HEK293 (cell line): ENCODE measurements at regions not wholly inside any gene's neighbourhood (a gene's known extent, or its start where the extent isn't known, plus 50 kb on each side); places are given as distances from the start of the nearest gene placed in this dataset.

Experiments
- CTCF ChIA-PET: fragments of 350-600 bp; formaldehyde crosslinking; extraction: SDS; loops from one replicate; lab custom pipeline; 2021; ENCODE audit warnings: antibody characterized with exemption; lab: Yijun Ruan, JAX
- POLR2A ChIA-PET: fragments of 300-600 bp; formaldehyde crosslinking; extraction: SDS; loops from one replicate; lab custom pipeline; 2020; ENCODE audit warnings: antibody characterized with exemption, inconsistent platforms; lab: Yijun Ruan, JAX
- H3K27ac ChIP-seq: fragments of 200-500 bp; sonication (Bioruptor generic); 2 replicates; pipeline ENCODE4 v1.5.1; 2014; ENCODE audit warnings: low read depth, low read length, control low read depth, inconsistent platforms; ENCODE audit errors: extremely low read depth
- H3K36me3 ChIP-seq, 2 experiments: fragments of 200-500 bp in 1 of 2; sonication (Bioruptor generic) in 1 of 2; 1 replicate in 1 of 2; 2 replicates in 1 of 2; pipeline ENCODE4 v1.5.1; 2014 to 2017; ENCODE audit warnings: inconsistent platforms in 2 of 2, low read length in 2 of 2; ENCODE audit not compliant: control insufficient read depth in 2 of 2, insufficient read depth in 1 of 2
- H3K4me1 ChIP-seq: fragments of 200-500 bp; sonication (Bioruptor generic); 2 replicates; pipeline ENCODE4 v1.5.1; 2014; ENCODE audit warnings: mild to moderate bottlenecking, low read length, inconsistent platforms; ENCODE audit not compliant: control insufficient read depth, insufficient read depth
- H3K4me3 ChIP-seq: 2 replicates; pipeline ENCODE4 v1.5.1; 2011; ENCODE audit warnings: low read depth, mild to moderate bottlenecking, control low read depth, low read length, moderate library complexity
- H3K9me3 ChIP-seq: fragments of 200-500 bp; sonication (Bioruptor generic); 2 replicates; pipeline ENCODE4 v1.5.1; 2014; ENCODE audit warnings: low read depth, low read length, inconsistent platforms; ENCODE audit not compliant: control insufficient read depth, insufficient read depth
- HOXC10 ChIP-seq: sonication (generic); formaldehyde crosslinking; IDR thresholded peaks from 2 replicates; pipeline ENCODE4 v1.8.1; 2023; ENCODE audit warnings: mild to moderate bottlenecking, missing genetic modification reagents
- HOXD13 ChIP-seq: sonication (generic); formaldehyde crosslinking; IDR thresholded peaks from 2 replicates; pipeline ENCODE4 v1.8.0; 2022; ENCODE audit warnings: missing genetic modification reagents, borderline replicate concordance
- KLF9 ChIP-seq: fragments of 450-650 bp; formaldehyde crosslinking; IDR thresholded peaks from 2 replicates; pipeline ENCODE4 v1.5.1; 2016; ENCODE audit warnings: missing biosample characterization, missing genetic modification characterization, low read depth
- SCRT2 ChIP-seq: fragments of 450-650 bp; formaldehyde crosslinking; IDR thresholded peaks from 2 replicates; pipeline ENCODE4 v1.5.1; 2016; ENCODE audit warnings: missing biosample characterization, missing genetic modification characterization
- ZFP37 ChIP-seq: fragments of 450-650 bp; formaldehyde crosslinking; IDR thresholded peaks from 2 replicates; pipeline ENCODE4 v1.5.1; 2016; ENCODE audit warnings: missing biosample characterization, missing genetic modification characterization
- ZFP69B ChIP-seq: fragments of 450-650 bp; formaldehyde crosslinking; IDR thresholded peaks from 2 replicates; pipeline ENCODE4 v1.5.1; 2016; ENCODE audit warnings: missing biosample characterization, missing genetic modification characterization
- ZNF16 ChIP-seq: fragments of 450-650 bp; formaldehyde crosslinking; IDR thresholded peaks from 2 replicates; pipeline ENCODE4 v1.5.1; 2016; ENCODE audit warnings: low read depth, missing biosample characterization, missing genetic modification characterization
- ZNF24 ChIP-seq: fragments of 450-650 bp; formaldehyde crosslinking; IDR thresholded peaks from 2 replicates; pipeline ENCODE4 v1.5.1; 2016; ENCODE audit warnings: missing biosample characterization, missing genetic modification characterization
- ZNF248 ChIP-seq: fragments of 450-650 bp; formaldehyde crosslinking; IDR thresholded peaks from 2 replicates; pipeline ENCODE4 v1.5.1; 2017; ENCODE audit warnings: missing biosample characterization, missing genetic modification characterization
- ZNF26 ChIP-seq: fragments of 450-650 bp; formaldehyde crosslinking; IDR thresholded peaks from 2 replicates; pipeline ENCODE4 v1.5.1; 2016; ENCODE audit warnings: missing biosample characterization, missing genetic modification characterization
- ZNF394 ChIP-seq: fragments of 450-650 bp; formaldehyde crosslinking; IDR thresholded peaks from 2 replicates; pipeline ENCODE4 v1.5.1; 2016; ENCODE audit warnings: missing biosample characterization, missing genetic modification characterization, mild to moderate bottlenecking, moderate library complexity, borderline replicate concordance
- ZNF404 ChIP-seq: fragments of 450-650 bp; formaldehyde crosslinking; IDR thresholded peaks from 2 replicates; pipeline ENCODE4 v1.5.1; 2017; ENCODE audit warnings: missing biosample characterization, missing genetic modification characterization
- ZNF513 ChIP-seq: fragments of 450-650 bp; IDR thresholded peaks from 2 replicates; pipeline ENCODE4 v1.5.1; 2018; ENCODE audit warnings: missing biosample characterization, missing genetic modification characterization
- ZNF514 ChIP-seq: fragments of 450-650 bp; formaldehyde crosslinking; IDR thresholded peaks from 2 replicates; pipeline ENCODE4 v1.5.1; 2016; ENCODE audit warnings: missing biosample characterization, missing genetic modification characterization
- ZNF571 ChIP-seq: fragments of 450-650 bp; formaldehyde crosslinking; IDR thresholded peaks from 2 replicates; pipeline ENCODE4 v1.5.0; 2017; ENCODE audit warnings: missing biosample characterization, missing genetic modification characterization
- ZNF585B ChIP-seq: fragments of 450-650 bp; formaldehyde crosslinking; IDR thresholded peaks from 2 replicates; pipeline ENCODE4 v1.5.1; 2016; ENCODE audit warnings: missing biosample characterization, missing genetic modification characterization
- ZNF626 ChIP-seq: fragments of 450-650 bp; sonication (Bioruptor Pico); formaldehyde crosslinking; IDR thresholded peaks from 2 replicates; pipeline ENCODE4 v1.5.1; 2018; ENCODE audit warnings: missing biosample characterization, missing genetic modification characterization, inconsistent platforms
- ZNF645 ChIP-seq: fragments of 450-650 bp; formaldehyde crosslinking; IDR thresholded peaks from 2 replicates; pipeline ENCODE4; 2016; ENCODE audit warnings: missing biosample characterization, missing genetic modification characterization
- ZNF654 ChIP-seq: fragments of 450-650 bp; formaldehyde crosslinking; IDR thresholded peaks from 2 replicates; pipeline ENCODE4 v1.5.1; 2016; ENCODE audit warnings: low read depth, missing biosample characterization, missing genetic modification characterization
- ZNF670 ChIP-seq: fragments of 450-650 bp; formaldehyde crosslinking; IDR thresholded peaks from 2 replicates; pipeline ENCODE4 v1.5.1; 2016; ENCODE audit warnings: missing biosample characterization, missing genetic modification characterization, low read depth
- ZNF677 ChIP-seq: fragments of 450-650 bp; IDR thresholded peaks from 2 replicates; pipeline ENCODE4 v1.5.0; 2018; ENCODE audit warnings: missing biosample characterization, mild to moderate bottlenecking, missing genetic modification characterization, moderate library complexity
- ZNF792 ChIP-seq: fragments of 450-650 bp; formaldehyde crosslinking; IDR thresholded peaks from 2 replicates; pipeline ENCODE4 v1.5.1; 2016; ENCODE audit warnings: missing biosample characterization, missing genetic modification characterization

- TF ChIP-seq ZNF394 (tag by site-specific recombination) (no peak), SCRT2 (tag by site-specific recombination) (no peak), ZNF571 (tag by site-specific recombination) (no peak), ZNF670 (tag by site-specific recombination) (no peak), ZNF513 (tag by site-specific recombination) (no peak)
Observed at GRCh38 chr1:103191327-103191726, 83.0 kb upstream of the COL11A1 start (continued).

GRCh38 chr1:103190766-103191165, 82.4 kb upstream of the COL11A1 start:
- no peak overlapping the region for H3K27ac ChIP-seq
- no peaks in the 10 kb centered on the region for H3K9me3 ChIP-seq
- TF ChIP-seq ZFP69B (tag by site-specific recombination) (no peak), HOXD13 (CRISPR knock-in tag) (no peak), ZNF16 (tag by site-specific recombination) (no peak), ZNF585B (tag by site-specific recombination) (no peak), HOXC10 (CRISPR knock-in tag) (no peak), ZFP37 (tag by site-specific recombination) (no peak)
- TF ChIP-seq, all 188 proteins: peak for 0
- Histone ChIP-seq H3K4me3 (no peak overlapping the region), H3K4me1 (no peaks in the 10 kb centered on the region), H3K36me3 (no peaks in the 10 kb centered on the region)
- ChIA-PET POLR2A (no interaction called here), CTCF (interaction anchor here (0.8 kb wide), 1 partner anchor 138 kb away, joined by 4 read pairs; no protein-coding TSS in a partner anchor)

- Histone ChIP-seq H3K36me3 (no peaks in the 10 kb centered on the region), H3K4me1 (no peaks in the 10 kb centered on the region), H3K27ac (no peak overlapping the region), H3K4me3 (no peak overlapping the region), H3K9me3 (no peaks in the 10 kb centered on the region)
- CTCF ChIA-PET: no interaction called here
- TF ChIP-seq ZNF792 (tag by site-specific recombination) (no peak), KLF9 (tag by site-specific recombination) (no peak), ZNF514 (tag by site-specific recombination) (no peak), ZNF677 (no peak), ZNF645 (no peak), ZNF670 (tag by site-specific recombination) (no peak), ZNF626 (no peak), ZNF26 (tag by site-specific recombination) (no peak), ZNF24 (tag by site-specific recombination) (no peak), ZNF404 (no peak), ZNF248 (tag by site-specific recombination) (no peak), ZNF654 (no peak), ZNF16 (tag by site-specific recombination) (no peak)
- POLR2A ChIA-PET: no interaction called here
Observed at GRCh38 chr1:103187673-103188072, 79.4 kb upstream of the COL11A1 start.
